ENCODE measurements at regions not wholly inside any gene's neighbourhood (a gene's known extent, or its start where the extent isn't known, plus 50 kb on each side); places are given as distances from the start of the nearest gene placed in this dataset.
"Not testable (repeated sequence)": the region's sequence is repeated elsewhere in the genome, so short reads cannot be mapped to it uniquely, and the experiment has no call there.

DNA sequence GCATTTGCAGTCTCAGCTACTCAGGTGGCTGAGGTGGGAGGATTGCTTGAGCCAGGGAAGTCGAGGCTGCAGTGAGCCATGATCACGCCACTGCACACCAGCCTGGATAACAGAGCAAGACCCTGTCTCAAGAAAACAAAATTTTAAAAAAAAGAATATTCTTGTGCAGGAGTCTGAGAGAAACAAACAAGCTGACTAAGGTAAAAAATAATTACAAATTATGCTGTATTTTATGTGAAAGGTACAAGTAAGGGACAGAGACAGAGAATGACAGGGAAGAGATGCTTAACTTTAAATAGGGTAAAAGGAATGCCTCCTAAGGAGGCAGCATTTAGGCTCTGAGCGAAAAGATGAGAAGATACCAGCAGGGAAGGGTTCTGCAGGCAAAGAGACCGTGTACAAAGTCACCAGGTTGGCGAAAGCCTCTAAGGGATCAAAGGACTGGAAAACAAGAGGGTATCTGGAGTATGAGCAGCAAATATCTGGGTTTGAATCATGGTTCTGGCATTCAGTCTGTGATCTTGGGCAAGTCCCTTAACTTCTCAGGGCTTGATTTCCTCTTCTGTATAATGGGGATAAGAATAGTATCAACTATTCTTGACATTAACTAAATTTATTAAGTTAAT, 106.2 kb upstream of the RHOBTB1 start:
- no peaks in the 10 kb centered on the region for H3K9me3 ChIP-seq (ENCODE audit: control extremely low read depth in 1 of 5, control insufficient read depth in 4 of 5, insufficient read depth in 2 of 5, low read depth in 1 of 5, low read length in 4 of 5)
- 96% methylated on average over 4 of the region's 5 CpGs for WGBS (ENCODE audit: insufficient coverage)
- H3K27ac ChIP-seq (ENCODE audit: insufficient read depth in 1 of 2, low read depth in 1 of 2, low read length in 2 of 2, poor library complexity in 1 of 2, severe bottlenecking in 2 of 2): no peak overlapping the region
- H3K27me3 ChIP-seq (replicated peaks in 2 of 5; ENCODE audit: control insufficient read depth in 4 of 5, insufficient read depth in 5 of 5, low read length in 4 of 5): no peaks in the 10 kb centered on the region
- H3K4me3 ChIP-seq (ENCODE audit: control insufficient read depth in 1 of 7, extremely low read depth in 1 of 7, insufficient read depth in 4 of 7, low read depth in 2 of 7, low read length in 6 of 7): no peak overlapping the region
- H3K36me3 ChIP-seq (ENCODE audit: control insufficient read depth in 4 of 4, insufficient read depth in 4 of 4, low read length in 3 of 4): no peaks in the 10 kb centered on the region
- ChIA-PET POLR2A (no interaction called here), CTCF (no interaction called here)
- H3K4me1 ChIP-seq (ENCODE audit: control extremely low read depth in 1 of 4, control insufficient read depth in 4 of 4, insufficient read depth in 4 of 4, low read length in 3 of 4): peaks cover 0 to 3% (median 0%) of the 10 kb centered on the region in 4 experiments
- DNase-seq: no peak

DNA sequence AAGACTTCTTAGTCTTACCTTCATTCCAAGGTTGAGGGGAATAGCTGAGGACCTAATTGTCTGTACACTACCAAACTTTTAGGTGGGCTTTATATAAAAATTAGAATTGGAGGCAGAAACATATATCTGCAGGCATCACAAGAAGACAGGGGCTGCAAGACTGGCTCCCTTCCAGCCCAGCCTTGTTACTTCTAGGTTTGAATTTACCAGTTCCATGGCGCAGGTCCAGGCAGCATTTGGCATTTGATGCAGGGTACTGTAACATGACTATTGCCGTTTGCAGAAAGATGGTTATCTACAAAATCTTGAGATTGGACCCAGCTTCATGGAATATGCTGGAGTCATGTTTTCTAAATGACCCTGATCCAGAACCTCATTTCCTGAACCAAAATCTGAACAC, 105.4 kb upstream of the RHOBTB1 start:
- DNase-seq: no peak
- Histone ChIP-seq H3K27me3 (replicated peaks in 2 of 5; ENCODE audit: control insufficient read depth in 4 of 5, insufficient read depth in 5 of 5, low read length in 4 of 5) (no peaks in the 10 kb centered on the region), H3K4me3 (ENCODE audit: control insufficient read depth in 1 of 7, extremely low read depth in 1 of 7, insufficient read depth in 4 of 7, low read depth in 2 of 7, low read length in 6 of 7) (no peak overlapping the region), H3K9me3 (ENCODE audit: control extremely low read depth in 1 of 5, control insufficient read depth in 4 of 5, insufficient read depth in 2 of 5, low read depth in 1 of 5, low read length in 4 of 5) (no peaks in the 10 kb centered on the region), H3K4me1 (ENCODE audit: control extremely low read depth in 1 of 4, control insufficient read depth in 4 of 4, insufficient read depth in 4 of 4, low read length in 3 of 4) (peaks cover 0 to 3% (median 0%) of the 10 kb centered on the region in 4 experiments), H3K36me3 (ENCODE audit: control insufficient read depth in 4 of 4, insufficient read depth in 4 of 4, low read length in 3 of 4) (no peaks in the 10 kb centered on the region), H3K27ac (ENCODE audit: insufficient read depth in 1 of 2, low read depth in 1 of 2, low read length in 2 of 2, poor library complexity in 1 of 2, severe bottlenecking in 2 of 2) (no peak overlapping the region)
- CTCF ChIA-PET: interaction anchor here (1.0 to 1.4 kb wide), 2 partner anchors 24 to 91 kb away, joined by 4 to 5 read pairs; no protein-coding TSS in a partner anchor
- WGBS (ENCODE audit: insufficient coverage): 66% methylated on average over 2 of the region's 2 CpGs
- POLR2A ChIA-PET: no interaction called here

DNA sequence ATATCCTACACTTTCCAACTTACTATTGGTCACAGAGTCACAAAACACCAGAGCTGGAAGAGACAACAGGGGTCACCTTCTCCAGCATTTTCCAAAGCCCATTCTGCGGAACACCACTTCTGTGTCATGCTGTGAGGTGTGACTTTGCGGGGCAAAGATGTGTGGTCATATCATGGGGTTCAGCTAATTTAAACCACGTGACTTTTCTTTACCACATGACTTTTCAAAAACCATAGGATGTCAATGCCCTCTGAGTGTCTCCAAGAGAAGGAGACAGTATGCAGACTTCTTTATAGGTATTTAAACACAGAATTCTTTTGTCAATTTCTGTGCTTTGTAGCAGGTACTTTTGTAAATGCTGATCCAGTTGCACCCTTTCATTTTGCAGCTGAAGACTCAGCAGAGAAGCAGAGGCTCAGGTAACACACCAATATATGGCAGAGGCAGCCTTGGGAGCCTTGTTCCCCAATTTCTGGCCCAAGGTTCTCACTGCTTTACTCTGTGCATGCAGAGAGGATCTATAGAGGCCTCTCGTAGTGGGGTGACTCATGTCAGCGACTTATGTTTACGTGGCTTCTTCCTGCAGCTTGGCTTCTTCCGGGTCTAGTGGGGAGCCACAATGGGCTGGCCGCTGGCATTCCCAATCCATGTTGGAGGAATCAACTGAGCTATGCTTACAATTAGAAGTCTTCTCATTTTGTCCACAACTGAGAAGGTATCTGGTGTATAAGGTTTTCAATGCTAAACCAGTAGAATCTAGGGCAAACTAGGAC, 104.0 kb upstream of the RHOBTB1 start:
- no peak for DNase-seq
- POLR2A ChIA-PET: no interaction called here
- Histone ChIP-seq H3K36me3 (ENCODE audit: control insufficient read depth in 4 of 4, insufficient read depth in 4 of 4, low read length in 3 of 4) (no peaks in the 10 kb centered on the region), H3K9me3 (ENCODE audit: control extremely low read depth in 1 of 5, control insufficient read depth in 4 of 5, insufficient read depth in 2 of 5, low read depth in 1 of 5, low read length in 4 of 5) (no peaks in the 10 kb centered on the region), H3K27me3 (replicated peaks in 2 of 5; ENCODE audit: control insufficient read depth in 4 of 5, insufficient read depth in 5 of 5, low read length in 4 of 5) (no peaks in the 10 kb centered on the region), H3K4me1 (ENCODE audit: control extremely low read depth in 1 of 4, control insufficient read depth in 4 of 4, insufficient read depth in 4 of 4, low read length in 3 of 4) (peaks cover 0 to 3% (median 0%) of the 10 kb centered on the region in 4 experiments), H3K27ac (ENCODE audit: insufficient read depth in 1 of 2, low read depth in 1 of 2, low read length in 2 of 2, poor library complexity in 1 of 2, severe bottlenecking in 2 of 2) (no peak overlapping the region), H3K4me3 (ENCODE audit: control insufficient read depth in 1 of 7, extremely low read depth in 1 of 7, insufficient read depth in 4 of 7, low read depth in 2 of 7, low read length in 6 of 7) (no peak overlapping the region)
- CTCF ChIA-PET: interaction anchor here (1.4 to 3.4 kb wide), 2 partner anchors 23 kb away, joined by 4 to 10 read pairs; no protein-coding TSS in a partner anchor
- 94% methylated on average over 8 of the region's 8 CpGs for WGBS (ENCODE audit: insufficient coverage)

DNA sequence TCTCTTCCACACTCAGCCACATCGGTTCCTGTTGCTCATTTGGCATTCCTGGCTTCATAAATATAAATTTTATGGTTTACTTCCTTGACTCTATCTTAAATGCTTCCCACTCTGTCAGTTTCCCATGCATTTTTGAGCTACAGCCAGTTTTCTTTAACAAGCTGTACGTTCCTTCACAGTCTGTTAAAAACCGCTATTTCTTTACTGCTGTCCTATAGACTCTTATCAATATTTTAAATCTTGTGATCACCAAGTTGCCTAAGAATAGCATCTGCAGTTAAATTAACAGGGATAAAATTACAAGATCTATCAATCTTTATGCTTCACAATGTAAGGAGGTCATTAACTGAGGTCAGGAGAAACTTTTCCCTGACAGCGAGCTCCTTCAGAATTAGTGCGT, 103.1 kb upstream of the RHOBTB1 start:
- Histone ChIP-seq H3K27ac (ENCODE audit: insufficient read depth in 1 of 2, low read depth in 1 of 2, low read length in 2 of 2, poor library complexity in 1 of 2, severe bottlenecking in 2 of 2) (no peak overlapping the region), H3K9me3 (ENCODE audit: control extremely low read depth in 1 of 5, control insufficient read depth in 4 of 5, insufficient read depth in 2 of 5, low read depth in 1 of 5, low read length in 4 of 5) (no peaks in the 10 kb centered on the region), H3K4me1 (ENCODE audit: control extremely low read depth in 1 of 4, control insufficient read depth in 4 of 4, insufficient read depth in 4 of 4, low read length in 3 of 4) (peaks cover 0 to 3% (median 0%) of the 10 kb centered on the region in 4 experiments), H3K4me3 (ENCODE audit: control insufficient read depth in 1 of 7, extremely low read depth in 1 of 7, insufficient read depth in 4 of 7, low read depth in 2 of 7, low read length in 6 of 7) (no peak overlapping the region), H3K36me3 (ENCODE audit: control insufficient read depth in 4 of 4, insufficient read depth in 4 of 4, low read length in 3 of 4) (no peaks in the 10 kb centered on the region), H3K27me3 (replicated peaks in 2 of 5; ENCODE audit: control insufficient read depth in 4 of 5, insufficient read depth in 5 of 5, low read length in 4 of 5) (no peaks in the 10 kb centered on the region)
- WGBS (ENCODE audit: insufficient coverage): 83% methylated on average over 2 of the region's 5 CpGs
- DNase-seq: no peak
- ChIA-PET POLR2A (no interaction called here), CTCF (interaction anchor here (1.7 to 3.4 kb wide), 2 partner anchors 22 to 23 kb away, joined by 5 to 10 read pairs; no protein-coding TSS in a partner anchor)

DNA sequence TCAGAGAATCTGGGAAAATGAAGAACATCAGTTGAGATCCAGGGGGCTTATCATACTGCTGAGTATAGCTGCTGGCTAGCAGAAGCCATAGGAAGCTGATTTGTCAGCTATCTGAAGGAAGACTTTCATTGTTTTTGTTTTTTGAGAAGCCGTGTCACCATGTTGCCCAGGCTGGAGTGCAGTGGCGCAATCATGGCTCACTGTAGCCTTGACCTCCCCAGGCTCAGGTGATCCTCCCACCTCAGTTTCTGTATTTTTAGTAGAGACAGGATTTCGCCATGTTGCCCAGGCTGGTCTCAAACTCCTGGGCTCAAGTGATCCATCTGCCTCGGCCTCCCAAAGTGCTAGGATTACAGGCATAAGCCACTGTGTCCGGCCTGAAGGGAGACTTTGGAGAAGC, 101.5 kb upstream of the RHOBTB1 start:
- DNase-seq; H3K4me3 ChIP-seq (ENCODE audit: control insufficient read depth in 1 of 7, extremely low read depth in 1 of 7, insufficient read depth in 4 of 7, low read depth in 2 of 7, low read length in 6 of 7); H3K9me3 ChIP-seq (ENCODE audit: control extremely low read depth in 1 of 5, control insufficient read depth in 4 of 5, insufficient read depth in 2 of 5, low read depth in 1 of 5, low read length in 4 of 5); H3K4me1 ChIP-seq (ENCODE audit: control extremely low read depth in 1 of 4, control insufficient read depth in 4 of 4, insufficient read depth in 4 of 4, low read length in 3 of 4); POLR2A ChIA-PET; H3K27ac ChIP-seq (ENCODE audit: insufficient read depth in 1 of 2, low read depth in 1 of 2, low read length in 2 of 2, poor library complexity in 1 of 2, severe bottlenecking in 2 of 2); H3K27me3 ChIP-seq (replicated peaks in 2 of 5; ENCODE audit: control insufficient read depth in 4 of 5, insufficient read depth in 5 of 5, low read length in 4 of 5); H3K36me3 ChIP-seq (ENCODE audit: control insufficient read depth in 4 of 4, insufficient read depth in 4 of 4, low read length in 3 of 4): not testable (repeated sequence)
- WGBS (ENCODE audit: insufficient coverage): 99% methylated on average over 5 of the region's 5 CpGs
- CTCF ChIA-PET: interaction anchor here (1.7 to 3.4 kb wide), 2 partner anchors 20 to 22 kb away, joined by 5 to 10 read pairs; no protein-coding TSS in a partner anchor

DNA sequence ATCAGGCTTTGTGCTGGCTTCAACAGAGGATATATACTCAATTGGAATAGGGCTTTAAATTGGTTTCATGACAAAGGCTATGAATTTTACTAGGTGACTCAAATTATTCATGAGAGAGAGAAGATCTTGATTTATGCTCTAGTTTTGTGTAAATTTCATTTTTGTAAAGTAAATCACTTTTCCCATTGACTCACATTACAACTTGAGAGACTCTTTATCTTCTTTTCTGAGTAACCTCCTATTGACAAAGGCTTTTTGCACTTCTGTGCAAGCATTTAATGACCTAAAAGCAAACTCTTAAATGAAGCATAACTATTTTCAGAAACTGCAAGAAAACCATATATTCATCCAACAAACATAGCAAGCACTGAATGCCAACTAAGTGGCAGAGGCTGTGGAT, 98.5 kb upstream of the RHOBTB1 start:
- POLR2A ChIA-PET: no interaction called here
- H3K4me1 ChIP-seq (ENCODE audit: control extremely low read depth in 1 of 4, control insufficient read depth in 4 of 4, insufficient read depth in 4 of 4, low read length in 3 of 4): no peaks in the 10 kb centered on the region
- H3K27ac ChIP-seq (ENCODE audit: insufficient read depth in 1 of 2, low read depth in 1 of 2, low read length in 2 of 2, poor library complexity in 1 of 2, severe bottlenecking in 2 of 2): no peak overlapping the region
- CTCF ChIA-PET: interaction anchor here (1.0 kb wide), 1 partner anchor 9 kb away, joined by 3 read pairs; no protein-coding TSS in a partner anchor
- DNase-seq: no peak
- no peaks in the 10 kb centered on the region for H3K36me3 ChIP-seq (ENCODE audit: control insufficient read depth in 4 of 4, insufficient read depth in 4 of 4, low read length in 3 of 4)
- H3K9me3 ChIP-seq (ENCODE audit: control extremely low read depth in 1 of 5, control insufficient read depth in 4 of 5, insufficient read depth in 2 of 5, low read depth in 1 of 5, low read length in 4 of 5): no peaks in the 10 kb centered on the region
- no peaks in the 10 kb centered on the region for H3K27me3 ChIP-seq (replicated peaks in 2 of 5; ENCODE audit: control insufficient read depth in 4 of 5, insufficient read depth in 5 of 5, low read length in 4 of 5)
- no peak overlapping the region for H3K4me3 ChIP-seq (ENCODE audit: control insufficient read depth in 1 of 7, extremely low read depth in 1 of 7, insufficient read depth in 4 of 7, low read depth in 2 of 7, low read length in 6 of 7)

DNA sequence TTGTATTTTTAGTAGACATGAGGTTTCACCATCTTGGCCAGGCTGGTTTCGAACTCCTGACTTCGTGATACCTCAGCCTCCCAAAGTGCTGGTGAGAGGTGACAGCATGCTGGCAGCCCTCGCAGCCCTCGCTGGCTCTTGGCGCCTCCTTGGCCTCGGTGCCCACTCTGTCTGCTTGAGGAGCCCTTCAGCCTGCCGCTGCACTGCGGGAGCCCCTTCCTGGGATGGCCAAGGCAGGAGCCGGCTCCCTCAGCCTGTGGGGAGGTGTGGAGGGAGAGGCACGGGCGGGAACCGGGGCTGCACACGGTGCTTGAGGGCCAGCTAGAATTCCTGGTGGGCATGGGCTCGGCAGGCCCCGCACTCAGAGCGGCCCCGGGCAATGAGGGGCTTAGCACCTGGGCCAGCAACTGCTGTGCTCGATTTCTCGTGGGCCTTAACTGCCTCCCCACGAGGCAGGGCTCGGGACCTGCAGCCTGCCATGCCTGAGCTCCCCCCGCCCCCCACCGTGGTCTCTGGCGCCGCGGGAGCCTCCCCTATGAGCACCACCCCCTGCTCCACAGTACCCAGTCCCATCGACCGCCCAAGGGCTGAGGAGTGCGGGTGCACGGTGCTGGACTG, 96.5 kb upstream of the RHOBTB1 start:
- POLR2A ChIA-PET: no interaction called here
- Histone ChIP-seq H3K4me1 (ENCODE audit: control extremely low read depth in 1 of 4, control insufficient read depth in 4 of 4, insufficient read depth in 4 of 4, low read length in 3 of 4) (no peaks in the 10 kb centered on the region), H3K9me3 (ENCODE audit: control extremely low read depth in 1 of 5, control insufficient read depth in 4 of 5, insufficient read depth in 2 of 5, low read depth in 1 of 5, low read length in 4 of 5) (no peaks in the 10 kb centered on the region), H3K27me3 (replicated peaks in 2 of 5; ENCODE audit: control insufficient read depth in 4 of 5, insufficient read depth in 5 of 5, low read length in 4 of 5) (no peaks in the 10 kb centered on the region), H3K4me3 (ENCODE audit: control insufficient read depth in 1 of 7, extremely low read depth in 1 of 7, insufficient read depth in 4 of 7, low read depth in 2 of 7, low read length in 6 of 7) (no peak overlapping the region), H3K36me3 (ENCODE audit: control insufficient read depth in 4 of 4, insufficient read depth in 4 of 4, low read length in 3 of 4) (no peaks in the 10 kb centered on the region), H3K27ac (ENCODE audit: insufficient read depth in 1 of 2, low read depth in 1 of 2, low read length in 2 of 2, poor library complexity in 1 of 2, severe bottlenecking in 2 of 2) (no peak overlapping the region)
- WGBS (ENCODE audit: insufficient coverage): 97% methylated on average over 24 of the region's 30 CpGs
- CTCF ChIA-PET: interaction anchor here (1.3 kb wide), 2 partner anchors 9 to 15 kb away, joined by 3 read pairs; no protein-coding TSS in a partner anchor
- no peak for DNase-seq
